Stimulated activated naive CD8-positive, alpha-beta T cell treated with anti-CD3 and anti-CD28 coated beads, Interleukin-15, amount 100 ng/mL, for 72 hours (primary cell): ENCODE measurements at regions not wholly inside any gene's neighbourhood (a gene's known extent, or its start where the extent isn't known, plus 50 kb on each side); places are given as distances from the start of the nearest gene placed in this dataset.
"Not testable (repeated sequence)": the region's sequence is repeated elsewhere in the genome, so short reads cannot be mapped to it uniquely, and the experiment has no call there.

ENCODE experiments used
- ATAC-seq: fragments of 150-1000 bp; cut with Tn5 transposase; 2 replicates; pipeline ENCODE4 v1.10.0; 2021; ENCODE audit warnings: mild to moderate bottlenecking, moderate library complexity
- DNase-seq, 2 donors: peaks; one replicate each; pipeline ENCODE4 v3.0.0; 2021 to 2022
- H3K27ac Mint-ChIP-seq, 2 donors: one replicate each; pipeline ENCODE4 v1.8.0; 2022; ENCODE audit warnings: mild to moderate bottlenecking in 2 of 2, mixed read lengths in 2 of 2, moderate library complexity in 2 of 2
- H3K27me3 Mint-ChIP-seq: one replicate; pipeline ENCODE4 v1.8.0; 2022; ENCODE audit warnings: mixed read lengths
- H3K4me1 Mint-ChIP-seq: one replicate; pipeline ENCODE4 v1.8.0; 2022; ENCODE audit warnings: mild to moderate bottlenecking, mixed read lengths
- H3K4me3 Mint-ChIP-seq, 2 donors: one replicate each; pipeline ENCODE4 v1.8.0; 2022; ENCODE audit warnings: mild to moderate bottlenecking in 2 of 2, mixed read lengths in 2 of 2, moderate library complexity in 1 of 2
- H3K9me3 Mint-ChIP-seq, 2 donors: one replicate each; pipeline ENCODE4 v1.8.0; 2022; ENCODE audit warnings: mixed read lengths in 2 of 2

GRCh38 chr7:149978537-149978936, 104.8 kb downstream of the ATP6V0E2 start:
- not testable (repeated sequence) for ATAC-seq, H3K9me3 Mint-ChIP-seq

GRCh38 chr7:149978944-149979343, 105.2 kb downstream of the ATP6V0E2 start:
- not testable (repeated sequence) for H3K9me3 Mint-ChIP-seq, H3K4me1 Mint-ChIP-seq, H3K27me3 Mint-ChIP-seq, ATAC-seq, DNase-seq, H3K4me3 Mint-ChIP-seq, H3K27ac Mint-ChIP-seq

More at GRCh38 chr7:149978537-149978936, 104.8 kb downstream of the ATP6V0E2 start:
- not testable (repeated sequence) for H3K4me1 Mint-ChIP-seq, DNase-seq, H3K27me3 Mint-ChIP-seq, H3K4me3 Mint-ChIP-seq, H3K27ac Mint-ChIP-seq

GRCh38 chr7:149982537-149983112, 108.9 kb downstream of the ATP6V0E2 start:
- not testable (repeated sequence) for H3K9me3 Mint-ChIP-seq, H3K4me3 Mint-ChIP-seq, ATAC-seq, H3K27ac Mint-ChIP-seq, H3K4me1 Mint-ChIP-seq, DNase-seq, H3K27me3 Mint-ChIP-seq

- not testable (repeated sequence) for H3K27me3 Mint-ChIP-seq, ATAC-seq, H3K9me3 Mint-ChIP-seq, DNase-seq, H3K4me3 Mint-ChIP-seq, H3K4me1 Mint-ChIP-seq, H3K27ac Mint-ChIP-seq
Measured at GRCh38 chr7:149986866-149987265, 113.1 kb downstream of the ATP6V0E2 start.

DNA sequence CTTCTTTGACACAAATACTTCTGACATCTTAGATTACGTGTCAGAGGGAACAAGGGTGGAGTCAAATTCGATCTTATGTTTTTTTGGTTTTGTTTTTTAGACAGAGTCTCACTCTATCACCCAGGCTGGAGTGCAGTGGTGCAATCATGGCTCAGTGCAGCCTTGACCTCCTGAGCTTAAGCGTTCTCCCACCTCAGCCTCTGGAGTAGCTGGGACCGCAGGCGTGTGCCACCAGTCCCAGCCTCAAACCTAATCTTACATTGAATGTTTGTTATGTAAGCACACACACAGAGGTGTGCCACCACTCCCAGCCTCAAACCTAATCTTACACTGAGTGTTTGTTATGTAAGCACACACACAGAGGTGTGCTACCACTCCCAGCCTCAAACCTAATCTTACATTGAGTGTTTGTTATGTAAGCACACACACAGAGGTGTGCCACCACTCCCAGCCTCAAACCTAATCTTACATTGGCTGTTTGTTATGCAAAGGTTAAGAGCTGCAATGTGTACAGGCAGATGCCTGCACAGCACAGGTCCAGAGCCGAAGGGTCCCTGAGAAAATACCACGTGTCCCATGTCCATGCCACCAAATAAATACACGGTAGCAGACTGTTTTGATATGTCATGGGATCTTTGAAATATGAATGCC, 118.0 kb downstream of the ATP6V0E2 start:
- not testable (repeated sequence) for H3K4me3 Mint-ChIP-seq, H3K27me3 Mint-ChIP-seq, ATAC-seq, DNase-seq, H3K27ac Mint-ChIP-seq, H3K9me3 Mint-ChIP-seq, H3K4me1 Mint-ChIP-seq

DNA sequence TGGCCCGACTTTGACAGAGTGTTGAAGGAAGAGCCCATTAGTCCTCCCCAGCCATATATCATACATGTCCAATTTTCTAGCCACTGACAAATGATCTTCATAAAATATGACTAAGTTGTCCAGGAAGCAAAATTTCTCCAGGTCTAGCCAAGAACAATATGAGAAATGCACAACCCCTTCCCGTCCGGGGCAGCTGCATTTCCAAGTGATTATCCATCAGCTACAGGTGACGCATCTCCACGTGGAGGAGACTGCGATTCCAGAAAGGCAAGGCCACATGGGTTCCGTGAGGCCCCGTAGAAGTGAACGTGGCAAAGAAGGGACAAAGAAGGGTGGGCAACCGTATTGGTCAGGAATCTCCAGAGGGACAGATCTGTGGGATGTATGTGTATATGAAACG, 118.6 kb downstream of the ATP6V0E2 start:
- H3K4me3 Mint-ChIP-seq, DNase-seq, H3K27ac Mint-ChIP-seq, H3K4me1 Mint-ChIP-seq, H3K9me3 Mint-ChIP-seq, H3K27me3 Mint-ChIP-seq, ATAC-seq: not testable (repeated sequence)

DNA sequence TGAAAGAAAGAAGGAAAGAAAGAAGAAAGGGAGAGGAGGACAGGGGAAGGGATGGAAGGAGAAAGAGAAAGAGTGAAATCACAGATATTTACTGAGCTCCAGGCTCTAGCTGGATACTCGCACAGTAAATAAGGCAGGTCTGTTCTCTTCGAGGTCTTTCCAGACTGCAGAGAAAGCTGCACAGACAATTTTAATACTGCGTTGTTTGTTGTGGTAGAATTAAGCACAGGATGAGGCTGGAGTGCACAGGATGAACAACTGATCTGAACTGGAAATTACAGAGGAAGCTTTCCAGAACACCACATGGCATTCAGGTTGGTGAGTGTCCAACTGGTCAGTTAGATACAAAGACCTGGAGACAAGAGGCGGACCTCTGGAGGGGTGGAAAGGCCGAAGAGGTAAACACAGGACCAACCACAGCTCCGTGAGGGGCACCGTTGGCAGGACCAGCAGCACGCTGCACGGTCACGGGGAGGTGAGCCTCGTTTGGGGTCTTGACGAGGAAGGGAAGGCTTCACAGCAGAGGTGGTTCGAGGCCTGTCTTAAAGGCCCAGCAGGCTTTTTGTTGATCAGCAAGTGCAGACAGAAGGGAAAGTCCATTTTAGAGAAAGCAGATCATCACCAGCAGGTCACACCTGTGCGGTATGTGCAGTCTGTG, 121.7 kb downstream of the ATP6V0E2 start:
- H3K9me3 Mint-ChIP-seq, ATAC-seq, H3K27me3 Mint-ChIP-seq, H3K4me3 Mint-ChIP-seq, H3K4me1 Mint-ChIP-seq, H3K27ac Mint-ChIP-seq, DNase-seq: not testable (repeated sequence)

GRCh38 chr7:150000780-150001599, 127.2 kb downstream of the ATP6V0E2 start:
- not testable (repeated sequence) for H3K9me3 Mint-ChIP-seq, H3K27ac Mint-ChIP-seq, ATAC-seq, H3K4me1 Mint-ChIP-seq, H3K4me3 Mint-ChIP-seq, H3K27me3 Mint-ChIP-seq
- DNase-seq = peak in 1 of 2 donors; percentile 5

DNA sequence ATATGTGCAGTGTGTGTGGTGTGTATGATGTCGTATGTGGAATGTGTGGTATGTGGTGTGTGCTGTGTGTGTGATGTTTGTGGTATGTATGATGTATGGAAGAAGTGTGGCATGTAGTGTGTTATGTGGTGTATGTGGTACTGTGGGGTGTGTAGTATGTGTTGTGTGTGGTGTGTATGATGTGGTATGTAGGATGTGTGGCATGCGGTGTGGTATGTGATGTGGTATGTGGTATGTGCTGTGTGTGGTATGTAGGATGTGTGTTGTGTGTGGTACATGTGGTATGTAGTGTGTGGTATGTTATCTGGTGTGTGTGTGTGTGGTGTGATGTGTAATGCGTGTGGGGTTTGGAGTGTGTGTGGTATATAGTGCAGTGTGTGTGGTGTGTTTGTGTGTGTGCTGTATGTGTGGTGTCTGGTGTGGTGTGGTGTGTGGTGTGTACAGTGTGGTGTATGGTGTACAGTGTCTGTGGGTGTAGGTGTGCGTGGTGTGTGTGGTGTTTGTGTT, 129.6 kb downstream of the ATP6V0E2 start:
- H3K4me1 Mint-ChIP-seq = no peaks in the 10 kb centered on the region
- no peaks in the 10 kb centered on the region for H3K27me3 Mint-ChIP-seq
- no peak overlapping the region for H3K4me3 Mint-ChIP-seq
- H3K27ac Mint-ChIP-seq = no peak overlapping the region
- DNase-seq = no peak
- H3K9me3 Mint-ChIP-seq = no peaks in the 10 kb centered on the region
- ATAC-seq = peak; percentile 45

- not testable (repeated sequence) for H3K27me3 Mint-ChIP-seq, H3K4me1 Mint-ChIP-seq
Measured at GRCh38 chr7:150003973-150004372, 130.2 kb downstream of the ATP6V0E2 start.

GRCh38 chr7:150004843-150005242, 131.1 kb downstream of the ATP6V0E2 start:
- not testable (repeated sequence) for ATAC-seq, H3K27me3 Mint-ChIP-seq, H3K4me3 Mint-ChIP-seq, H3K9me3 Mint-ChIP-seq, H3K4me1 Mint-ChIP-seq, DNase-seq, H3K27ac Mint-ChIP-seq

More at GRCh38 chr7:150003973-150004372, 130.2 kb downstream of the ATP6V0E2 start:
- not testable (repeated sequence) for H3K9me3 Mint-ChIP-seq, ATAC-seq, DNase-seq, H3K4me3 Mint-ChIP-seq, H3K27ac Mint-ChIP-seq

- H3K4me3 Mint-ChIP-seq, H3K27ac Mint-ChIP-seq, H3K27me3 Mint-ChIP-seq, H3K9me3 Mint-ChIP-seq, H3K4me1 Mint-ChIP-seq, DNase-seq, ATAC-seq: not testable (repeated sequence)
Measured at GRCh38 chr7:150009620-150010303, 136.0 kb downstream of the ATP6V0E2 start.

DNA sequence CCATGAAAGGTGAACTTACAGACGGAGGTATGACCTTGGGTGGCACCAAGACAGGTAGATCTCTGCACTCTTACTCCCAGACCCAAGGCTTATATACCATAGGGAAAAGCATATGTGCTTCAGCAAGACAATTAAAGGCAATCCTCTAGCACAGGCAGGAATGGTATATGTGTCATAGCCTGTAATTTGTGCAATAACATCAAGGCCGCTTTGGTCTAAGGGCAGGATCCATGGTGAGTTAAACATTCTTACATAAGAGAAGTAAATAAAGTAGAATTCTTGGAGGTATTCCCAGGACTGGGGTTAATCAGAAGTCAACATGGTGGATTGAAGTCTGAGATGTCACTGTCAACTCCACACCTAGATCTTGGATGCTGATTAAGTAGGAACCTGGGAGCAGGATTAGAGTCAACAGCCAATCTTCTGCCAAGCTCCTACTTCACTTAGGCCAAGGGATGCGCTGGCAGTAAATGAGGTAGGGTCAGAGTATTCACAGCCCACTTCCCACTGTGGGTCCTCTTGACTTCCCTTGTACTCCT, 143.0 kb downstream of the ATP6V0E2 start:
- not testable (repeated sequence) for DNase-seq, H3K27ac Mint-ChIP-seq, H3K4me1 Mint-ChIP-seq, H3K4me3 Mint-ChIP-seq, ATAC-seq, H3K27me3 Mint-ChIP-seq, H3K9me3 Mint-ChIP-seq

DNA sequence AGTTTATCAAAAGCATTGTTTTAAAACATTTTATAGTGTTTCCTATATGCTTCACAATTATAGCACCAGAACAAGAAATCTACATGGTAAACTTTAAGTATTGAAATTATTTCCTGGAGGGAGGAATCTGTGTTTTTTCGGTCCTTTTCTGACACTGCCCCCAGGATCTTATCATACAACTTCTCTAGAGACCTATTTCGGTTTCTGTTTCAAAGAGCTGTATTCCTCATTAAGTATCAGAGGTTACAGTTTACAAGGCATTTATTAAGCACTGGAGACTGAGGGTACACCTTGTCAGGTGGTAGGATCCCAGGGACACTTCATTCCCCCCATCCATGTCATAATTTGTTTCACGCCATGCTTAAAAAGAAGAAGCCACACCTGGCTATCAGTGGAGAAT, 146.4 kb downstream of the ATP6V0E2 start:
- not testable (repeated sequence) for H3K4me3 Mint-ChIP-seq, H3K27ac Mint-ChIP-seq, H3K9me3 Mint-ChIP-seq, H3K4me1 Mint-ChIP-seq, H3K27me3 Mint-ChIP-seq, DNase-seq, ATAC-seq
